ENCODE measurements at regions not wholly inside any gene's neighbourhood (a gene's known extent, or its start where the extent isn't known, plus 50 kb on each side); places are given as distances from the start of the nearest gene placed in this dataset.

DNA sequence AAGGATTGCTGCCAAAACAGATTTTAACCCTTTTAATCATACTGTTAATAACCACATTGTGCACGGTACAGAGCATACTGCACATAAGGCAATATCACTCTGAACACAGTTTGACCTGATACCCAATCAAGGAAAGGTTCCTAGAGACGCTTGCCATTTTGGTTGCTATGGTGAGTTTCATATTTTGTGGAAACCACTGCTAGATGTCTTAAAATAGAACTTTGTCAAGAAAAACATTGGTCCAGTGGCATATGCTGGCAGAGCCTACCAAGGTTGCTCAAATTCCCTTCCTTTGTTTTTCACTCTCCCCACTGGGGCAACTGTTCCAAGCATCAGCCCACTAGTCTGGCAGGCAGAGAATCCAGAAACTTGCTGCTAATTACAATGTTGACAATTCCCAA is 114.8 kb upstream of the DPYD start:
- TF ChIP-seq, protein P1, sequence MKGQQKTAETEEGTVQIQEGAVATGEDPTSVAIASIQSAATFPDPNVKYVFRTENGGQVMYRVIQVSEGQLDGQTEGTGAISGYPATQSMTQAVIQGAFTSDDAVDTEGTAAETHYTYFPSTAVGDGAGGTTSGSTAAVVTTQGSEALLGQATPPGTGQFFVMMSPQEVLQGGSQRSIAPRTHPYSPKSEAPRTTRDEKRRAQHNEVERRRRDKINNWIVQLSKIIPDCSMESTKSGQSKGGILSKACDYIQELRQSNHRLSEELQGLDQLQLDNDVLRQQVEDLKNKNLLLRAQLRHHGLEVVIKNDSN (IDR thresholded peaks at IDR 0.05) = no peak
- TF ChIP-seq TEAD4 (IDR thresholded peaks at IDR 0.05) = no peak
- TF ChIP-seq, protein P2, sequence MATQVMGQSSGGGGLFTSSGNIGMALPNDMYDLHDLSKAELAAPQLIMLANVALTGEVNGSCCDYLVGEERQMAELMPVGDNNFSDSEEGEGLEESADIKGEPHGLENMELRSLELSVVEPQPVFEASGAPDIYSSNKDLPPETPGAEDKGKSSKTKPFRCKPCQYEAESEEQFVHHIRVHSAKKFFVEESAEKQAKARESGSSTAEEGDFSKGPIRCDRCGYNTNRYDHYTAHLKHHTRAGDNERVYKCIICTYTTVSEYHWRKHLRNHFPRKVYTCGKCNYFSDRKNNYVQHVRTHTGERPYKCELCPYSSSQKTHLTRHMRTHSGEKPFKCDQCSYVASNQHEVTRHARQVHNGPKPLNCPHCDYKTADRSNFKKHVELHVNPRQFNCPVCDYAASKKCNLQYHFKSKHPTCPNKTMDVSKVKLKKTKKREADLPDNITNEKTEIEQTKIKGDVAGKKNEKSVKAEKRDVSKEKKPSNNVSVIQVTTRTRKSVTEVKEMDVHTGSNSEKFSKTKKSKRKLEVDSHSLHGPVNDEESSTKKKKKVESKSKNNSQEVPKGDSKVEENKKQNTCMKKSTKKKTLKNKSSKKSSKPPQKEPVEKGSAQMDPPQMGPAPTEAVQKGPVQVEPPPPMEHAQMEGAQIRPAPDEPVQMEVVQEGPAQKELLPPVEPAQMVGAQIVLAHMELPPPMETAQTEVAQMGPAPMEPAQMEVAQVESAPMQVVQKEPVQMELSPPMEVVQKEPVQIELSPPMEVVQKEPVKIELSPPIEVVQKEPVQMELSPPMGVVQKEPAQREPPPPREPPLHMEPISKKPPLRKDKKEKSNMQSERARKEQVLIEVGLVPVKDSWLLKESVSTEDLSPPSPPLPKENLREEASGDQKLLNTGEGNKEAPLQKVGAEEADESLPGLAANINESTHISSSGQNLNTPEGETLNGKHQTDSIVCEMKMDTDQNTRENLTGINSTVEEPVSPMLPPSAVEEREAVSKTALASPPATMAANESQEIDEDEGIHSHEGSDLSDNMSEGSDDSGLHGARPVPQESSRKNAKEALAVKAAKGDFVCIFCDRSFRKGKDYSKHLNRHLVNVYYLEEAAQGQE (IDR thresholded peaks at IDR 0.05; ENCODE audit: low read depth) = no peak
- TF ChIP-seq, protein P3, sequence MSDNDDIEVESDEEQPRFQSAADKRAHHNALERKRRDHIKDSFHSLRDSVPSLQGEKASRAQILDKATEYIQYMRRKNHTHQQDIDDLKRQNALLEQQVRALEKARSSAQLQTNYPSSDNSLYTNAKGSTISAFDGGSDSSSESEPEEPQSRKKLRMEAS (IDR thresholded peaks at IDR 0.05) = no peak
- TF ChIP-seq EGR1 (IDR thresholded peaks at IDR 0.05) = no peak
- TF ChIP-seq CEBPB (IDR thresholded peaks at IDR 0.05) = no peak
- no peak for TF ChIP-seq RAD21 (IDR thresholded peaks at IDR 0.05; ENCODE audit: low read depth)
- TF ChIP-seq ZBTB7A (IDR thresholded peaks at IDR 0.05; ENCODE audit: low read depth) = no peak
- TF ChIP-seq FOXM1 (IDR thresholded peaks at IDR 0.05; ENCODE audit: borderline replicate concordance, low read depth) = no peak
- no peak for TF ChIP-seq TCF12 (IDR thresholded peaks at IDR 0.05; ENCODE audit: low read depth)

DNA sequence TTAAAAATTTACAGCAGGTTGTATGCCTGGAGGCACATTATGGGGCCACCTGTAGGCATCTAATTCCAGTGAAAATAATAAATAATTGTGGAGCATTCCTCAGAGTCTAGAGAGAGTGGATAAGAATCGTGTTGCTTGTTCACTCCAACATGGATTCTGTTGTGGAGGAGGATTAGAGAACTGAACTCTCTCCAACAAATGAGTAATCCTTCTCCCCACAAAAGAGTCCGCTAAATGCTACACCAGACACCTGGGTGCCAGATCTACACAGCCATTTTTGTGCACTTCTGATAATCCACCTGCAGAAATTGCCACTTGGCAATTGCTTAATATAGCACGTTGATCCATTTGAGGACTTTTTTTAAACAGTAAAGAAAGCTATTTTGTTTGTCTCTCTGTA is 113.7 kb upstream of the DPYD start:
- TF ChIP-seq CREB1 (IDR thresholded peaks at IDR 0.05; ENCODE audit: low read depth) (no peak), TAF1 (IDR thresholded peaks at IDR 0.05; ENCODE audit: low read depth) (no peak), NFIC (IDR thresholded peaks at IDR 0.05) (no peak), ZBTB7A (IDR thresholded peaks at IDR 0.05; ENCODE audit: low read depth) (no peak), CEBPB (IDR thresholded peaks at IDR 0.05) (no peak), EP300 (IDR thresholded peaks at IDR 0.05; ENCODE audit: borderline replicate concordance) (no peak), TCF12 (IDR thresholded peaks at IDR 0.05; ENCODE audit: low read depth) (no peak), TEAD4 (IDR thresholded peaks at IDR 0.05) (no peak), EGR1 (IDR thresholded peaks at IDR 0.05) (no peak), FOXM1 (IDR thresholded peaks at IDR 0.05; ENCODE audit: borderline replicate concordance, low read depth) (no peak), YY1 (IDR thresholded peaks at IDR 0.05; ENCODE audit: low read depth) (no peak), RAD21 (IDR thresholded peaks at IDR 0.05; ENCODE audit: low read depth) (no peak)
- TF ChIP-seq, protein P3 (IDR thresholded peaks at IDR 0.05) = no peak
- TF ChIP-seq, protein P2 (IDR thresholded peaks at IDR 0.05; ENCODE audit: low read depth) = no peak
- TF ChIP-seq, protein P1 (IDR thresholded peaks at IDR 0.05) = no peak

DNA sequence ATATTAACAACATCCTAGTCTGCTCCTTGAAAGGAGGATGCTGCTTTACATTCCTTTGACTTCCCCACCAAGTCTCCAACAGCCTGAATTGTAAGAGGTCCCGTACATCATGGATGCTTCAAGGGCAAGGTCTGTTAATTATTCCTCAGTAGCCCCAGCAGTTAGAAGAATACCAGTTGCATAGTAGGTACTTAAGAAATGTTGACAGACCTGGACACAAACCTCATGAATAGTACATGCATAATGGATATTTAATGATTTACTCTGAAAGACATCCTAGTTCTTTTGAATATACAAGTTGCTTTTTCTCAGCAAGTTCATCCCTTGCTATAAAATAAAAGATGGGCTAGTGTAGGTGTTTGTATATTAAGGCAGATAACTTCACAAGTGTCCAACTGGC is 112.1 kb upstream of the DPYD start:
- TF ChIP-seq ZBTB7A (IDR thresholded peaks at IDR 0.05; ENCODE audit: low read depth) (no peak), EP300 (IDR thresholded peaks at IDR 0.05; ENCODE audit: borderline replicate concordance) (no peak), NFIC (IDR thresholded peaks at IDR 0.05) (no peak), YY1 (IDR thresholded peaks at IDR 0.05; ENCODE audit: low read depth) (no peak), TAF1 (IDR thresholded peaks at IDR 0.05; ENCODE audit: low read depth) (no peak), TCF12 (IDR thresholded peaks at IDR 0.05; ENCODE audit: low read depth) (no peak), FOXM1 (IDR thresholded peaks at IDR 0.05; ENCODE audit: borderline replicate concordance, low read depth) (no peak), RAD21 (IDR thresholded peaks at IDR 0.05; ENCODE audit: low read depth) (no peak), CEBPB (IDR thresholded peaks at IDR 0.05) (no peak), EGR1 (IDR thresholded peaks at IDR 0.05) (no peak), CREB1 (IDR thresholded peaks at IDR 0.05; ENCODE audit: low read depth) (no peak), TEAD4 (IDR thresholded peaks at IDR 0.05) (no peak)
- TF ChIP-seq, protein P1 (IDR thresholded peaks at IDR 0.05) = no peak
- TF ChIP-seq, protein P3 (IDR thresholded peaks at IDR 0.05) = no peak
- TF ChIP-seq, protein P2 (IDR thresholded peaks at IDR 0.05; ENCODE audit: low read depth) = no peak

DNA sequence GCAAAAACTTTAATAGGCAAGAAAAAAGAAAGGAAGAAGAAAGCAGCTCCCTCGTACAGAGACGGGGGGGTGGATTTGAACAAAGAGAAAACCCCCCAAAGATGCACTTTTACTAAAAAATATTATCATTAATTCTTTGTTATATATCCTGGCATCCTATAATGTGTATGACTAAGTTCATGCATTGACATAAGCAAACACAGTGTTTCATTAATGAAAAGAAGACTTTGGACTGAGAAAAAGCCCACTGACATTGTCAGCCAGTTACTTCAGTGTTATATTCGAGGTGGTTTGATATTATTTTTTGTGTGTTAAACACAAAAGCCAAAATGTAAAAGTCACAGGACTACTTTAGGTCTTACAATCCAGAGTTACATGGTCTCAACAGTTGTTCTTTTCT is 110.1 kb upstream of the DPYD start:
- TF ChIP-seq FOXM1 (IDR thresholded peaks at IDR 0.05; ENCODE audit: borderline replicate concordance, low read depth) = no peak

Data from Ishikawa (cell line).